ENCODE measurements at regions not wholly inside any gene's neighbourhood (a gene's known extent, or its start where the extent isn't known, plus 50 kb on each side); places are given as distances from the start of the nearest gene placed in this dataset.

DNA sequence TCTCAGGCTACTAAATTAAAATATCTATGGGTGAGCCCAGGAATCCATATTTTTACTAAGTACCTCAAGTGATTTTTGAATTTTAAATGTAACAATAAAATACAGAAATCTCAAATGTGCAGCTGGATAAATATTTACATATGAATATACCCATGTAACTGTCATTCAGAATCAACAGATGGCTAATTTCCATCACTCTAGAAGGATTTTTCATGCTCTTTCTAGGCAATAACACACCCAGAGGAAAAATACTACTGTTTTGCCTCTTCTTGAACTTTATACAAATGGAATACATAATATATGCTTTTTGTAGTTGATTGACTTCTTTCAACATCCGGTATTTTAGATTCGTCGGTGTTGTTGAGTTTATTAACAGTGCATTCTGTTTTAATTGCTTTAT lies 601.3 kb upstream of the NECTIN3 start:
- no peak for TF ChIP-seq CTCF (IDR thresholded peaks at IDR 0.05)
- TF ChIP-seq ESRRA (CRISPR knock-in tag; IDR thresholded peaks at IDR 0.05; ENCODE audit: borderline replicate concordance), result no peak

All from WTC11 (cell line).